GM10266 (cell line): ENCODE measurements at regions not wholly inside any gene's neighbourhood (a gene's known extent, or its start where the extent isn't known, plus 50 kb on each side); places are given as distances from the start of the nearest gene placed in this dataset.

Experiments used
- DNase-seq: peaks from one replicate; pipeline ENCODE4 v3.0.0; 2012; ENCODE audit errors: extremely low spot score
- CTCF ChIP-seq: IDR thresholded peaks from 2 replicates; pipeline ENCODE4 v1.5.1; 2012; ENCODE audit warnings: mild to moderate bottlenecking, low read depth; ENCODE audit not compliant: control insufficient read depth, insufficient read depth; ENCODE audit errors: missing control alignments

GRCh38 chr12:90622431-90622830 lies 332.5 kb downstream of the CCER1 start:
- no peak for TF ChIP-seq CTCF
- DNase-seq, result no peak

- no peak for DNase-seq
- no peak for TF ChIP-seq CTCF
Measured at GRCh38 chr12:90621927-90622326, 333.0 kb downstream of the CCER1 start.

- no peak for DNase-seq
- TF ChIP-seq CTCF, result no peak
Measured at GRCh38 chr12:90619943-90620342, 335.0 kb downstream of the CCER1 start.

- DNase-seq, result no peak
- TF ChIP-seq CTCF, result no peak
Measured at GRCh38 chr12:90618586-90618985, 336.4 kb downstream of the CCER1 start.

GRCh38 chr12:90611891-90612290 lies 343.1 kb downstream of the CCER1 start:
- TF ChIP-seq CTCF, result no peak
- DNase-seq, result no peak

- DNase-seq, result no peak
- TF ChIP-seq CTCF, result no peak
Measured at GRCh38 chr12:90611048-90611447, 343.9 kb downstream of the CCER1 start.

- DNase-seq, result no peak
- TF ChIP-seq CTCF, result no peak
Measured at GRCh38 chr12:90593596-90594295, 361.2 kb downstream of the CCER1 start.
